ENCODE measurements at regions not wholly inside any gene's neighbourhood (a gene's known extent, or its start where the extent isn't known, plus 50 kb on each side); places are given as distances from the start of the nearest gene placed in this dataset.

- ChIA-PET POLR2A (no interaction called here), CTCF (no interaction called here)
- H3K4me3 ChIP-seq (ENCODE audit: low read depth, low read length) = no peak overlapping the region
- no peaks in the 10 kb centered on the region for H3K9me3 ChIP-seq (ENCODE audit: control insufficient read depth, insufficient read depth, low read depth, low read length)
- H3K27ac ChIP-seq (ENCODE audit: extremely low read depth, low read depth, low read length) = no peak overlapping the region
- no peaks in the 10 kb centered on the region for H3K36me3 ChIP-seq (ENCODE audit: control insufficient read depth in 2 of 2, insufficient read depth in 1 of 2, low read length in 2 of 2)
- TF ChIP-seq AEBP2 (tag by site-specific recombination; IDR thresholded peaks at IDR 0.05; ENCODE audit: borderline replicate concordance) = no peak
- TF ChIP-seq ZNF585B (tag by site-specific recombination; IDR thresholded peaks at IDR 0.05) = no peak
- no peak for TF ChIP-seq ZNF175 (tag by site-specific recombination; IDR thresholded peaks at IDR 0.05)
- TF ChIP-seq PATZ1 (tag by site-specific recombination; IDR thresholded peaks at IDR 0.05) = no peak
- no peak for TF ChIP-seq ZNF292 (tag by site-specific recombination; IDR thresholded peaks at IDR 0.05; ENCODE audit: borderline replicate concordance, low read depth)
- TF ChIP-seq ZNF785 (tag by site-specific recombination; IDR thresholded peaks at IDR 0.05) = no peak
- TF ChIP-seq ZNF776 (tag by site-specific recombination; IDR thresholded peaks at IDR 0.05; ENCODE audit: borderline replicate concordance) = no peak
- TF ChIP-seq ZNF843 (tag by site-specific recombination; IDR thresholded peaks at IDR 0.05) = no peak
- no peak for TF ChIP-seq ZNF488 (tag by site-specific recombination; IDR thresholded peaks at IDR 0.05)
- H3K4me1 ChIP-seq (ENCODE audit: control insufficient read depth, insufficient read depth, low read length) = no peaks in the 10 kb centered on the region
Measured at GRCh38 chr20:23187751-23188150, 101.6 kb upstream of the CD93 start.

- TF ChIP-seq ZNF26 (tag by site-specific recombination; IDR thresholded peaks at IDR 0.05) = no peak
- no peak for TF ChIP-seq REST (tag by site-specific recombination; IDR thresholded peaks at IDR 0.05)
- TF ChIP-seq ZNF202 (tag by site-specific recombination; IDR thresholded peaks at IDR 0.05; ENCODE audit: borderline replicate concordance) = no peak
- TF ChIP-seq ZNF639 (tag by site-specific recombination; IDR thresholded peaks at IDR 0.05) = no peak
- TF ChIP-seq ZFHX2 (tag by site-specific recombination; conservative IDR thresholded peaks at IDR 0.05) = no peak
- TF ChIP-seq TSHZ1 (tag by site-specific recombination; IDR thresholded peaks at IDR 0.05; ENCODE audit: borderline replicate concordance) = no peak
- Histone ChIP-seq H3K4me3 (ENCODE audit: low read depth, low read length) (no peak overlapping the region), H3K27ac (ENCODE audit: extremely low read depth, low read depth, low read length) (no peak overlapping the region), H3K9me3 (ENCODE audit: control insufficient read depth, insufficient read depth, low read depth, low read length) (no peaks in the 10 kb centered on the region), H3K36me3 (ENCODE audit: control insufficient read depth in 2 of 2, insufficient read depth in 1 of 2, low read length in 2 of 2) (no peaks in the 10 kb centered on the region), H3K4me1 (ENCODE audit: control insufficient read depth, insufficient read depth, low read length) (no peaks in the 10 kb centered on the region)
- POLR2A ChIA-PET = no interaction called here
- CTCF ChIA-PET = no interaction called here
Measured at GRCh38 chr20:23186808-23187207, 100.7 kb upstream of the CD93 start.
